ENCODE measurements at regions not wholly inside any gene's neighbourhood (a gene's known extent, or its start where the extent isn't known, plus 50 kb on each side); places are given as distances from the start of the nearest gene placed in this dataset.
"Not testable (repeated sequence)": the region's sequence is repeated elsewhere in the genome, so short reads cannot be mapped to it uniquely, and the experiment has no call there.

DNA sequence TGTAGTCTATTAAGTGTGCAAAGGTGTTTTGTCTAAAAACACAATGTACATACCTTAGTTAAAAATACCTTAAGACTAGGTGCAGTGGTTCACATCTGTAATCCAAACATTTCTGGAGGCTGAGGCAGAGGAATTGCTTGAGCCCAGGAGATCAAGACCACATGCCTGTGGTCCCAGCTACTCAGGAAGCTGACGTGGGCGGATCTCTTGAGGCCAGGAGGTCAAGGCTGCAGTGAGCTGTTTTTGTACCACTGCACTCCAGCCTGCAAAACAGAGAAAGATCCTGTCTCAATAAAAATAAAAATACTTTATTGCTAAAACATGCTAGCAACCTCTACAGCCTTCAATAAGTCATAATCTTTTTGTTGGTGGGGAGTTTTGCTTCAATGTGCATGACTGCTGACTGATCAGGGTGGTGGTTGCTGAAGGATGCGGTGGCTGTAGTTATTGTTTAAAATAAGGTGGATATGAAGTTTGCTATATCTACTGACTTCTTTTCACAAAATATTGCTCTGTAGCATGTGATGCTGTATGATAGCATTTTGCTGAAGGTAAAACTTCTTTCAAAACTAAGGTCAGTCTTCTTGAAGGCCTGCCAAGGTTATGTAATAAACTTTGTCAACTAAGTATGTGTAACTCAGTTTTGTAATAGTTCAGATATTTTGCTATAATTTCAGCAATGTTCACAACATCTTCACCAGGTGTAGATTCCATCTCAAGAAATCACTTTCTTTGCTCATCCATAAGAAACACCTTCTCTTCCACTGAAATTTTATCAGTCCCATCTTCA is 1238.0 kb upstream of the NRXN1 start:
- Histone ChIP-seq H3K27ac (no peak overlapping the region), H3K36me3 (ENCODE audit: insufficient read depth in 1 of 2, low read depth in 1 of 2) (no peaks in the 10 kb centered on the region), H3K27me3 (ENCODE audit: insufficient read depth in 3 of 3, low read length in 2 of 3) (no peaks in the 10 kb centered on the region), H3K4me3 (no peak overlapping the region), H3K4me1 (no peaks in the 10 kb centered on the region), H3K9me3 (no peaks in the 10 kb centered on the region)
- no peak for TF ChIP-seq CTCF (IDR thresholded peaks at IDR 0.05)
- WGBS, 3 donors = 66 to 71% (median 67%) methylated on average over 3 of the region's 3 CpGs
- intact Hi-C loops (cut with DNase I) = no loop called here
- DNase-seq (no peak), ATAC-seq (no peak)

- DNase-seq (no peak), ATAC-seq (no peak)
- WGBS, 3 donors = 62 to 85% (median 78%) methylated on average over 2 of the region's 2 CpGs
- intact Hi-C loops (cut with DNase I) = no loop called here
- Histone ChIP-seq H3K9me3 (no peaks in the 10 kb centered on the region), H3K27me3 (ENCODE audit: insufficient read depth in 3 of 3, low read length in 2 of 3) (no peaks in the 10 kb centered on the region), H3K4me1 (no peaks in the 10 kb centered on the region), H3K36me3 (ENCODE audit: insufficient read depth in 1 of 2, low read depth in 1 of 2) (no peaks in the 10 kb centered on the region), H3K4me3 (no peak overlapping the region), H3K27ac (no peak overlapping the region)
- TF ChIP-seq CTCF (IDR thresholded peaks at IDR 0.05) = no peak
These were observed 1233.0 kb upstream of the NRXN1 start for GRCh38 chr2:52264911-52265310.

- no peak for DNase-seq
- 75 to 86% (median 85%) methylated on average over 3 of the region's 3 CpGs for WGBS, 3 donors
- TF ChIP-seq CTCF (IDR thresholded peaks at IDR 0.05) = no peak
- no peaks in the 10 kb centered on the region for H3K36me3 ChIP-seq (ENCODE audit: insufficient read depth in 1 of 2, low read depth in 1 of 2)
- no peak for ATAC-seq
- no peak overlapping the region for H3K27ac ChIP-seq
- no peaks in the 10 kb centered on the region for H3K9me3 ChIP-seq
- H3K27me3 ChIP-seq (ENCODE audit: insufficient read depth in 3 of 3, low read length in 2 of 3) = no peaks in the 10 kb centered on the region
- no peak overlapping the region for H3K4me3 ChIP-seq
- intact Hi-C loops (cut with DNase I) = no loop called here
- H3K4me1 ChIP-seq = no peaks in the 10 kb centered on the region
These were observed 1232.6 kb upstream of the NRXN1 start for GRCh38 chr2:52264488-52264887.

DNA sequence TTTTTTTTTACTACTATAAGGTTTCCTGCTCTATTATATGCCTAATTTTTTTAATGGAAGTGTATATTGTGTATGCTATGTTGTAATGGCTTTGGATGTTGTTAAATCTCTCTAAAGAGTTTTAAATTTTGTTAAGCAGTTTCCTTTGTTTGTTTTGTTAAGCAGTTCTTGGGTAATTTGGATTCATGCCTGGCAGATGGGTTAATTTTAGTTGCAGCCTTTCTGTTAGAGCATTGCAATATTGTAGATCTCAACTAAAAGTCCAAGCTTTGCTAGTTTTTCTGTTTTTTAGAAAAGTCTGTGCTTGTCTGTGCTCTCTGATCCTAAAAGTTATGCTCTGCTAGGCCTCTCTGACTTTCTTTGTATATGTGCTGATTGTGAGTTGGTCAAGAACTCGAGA is 1229.0 kb upstream of the NRXN1 start:
- ATAC-seq (no peak), DNase-seq (no peak)
- 30 to 50% (median 47%) methylated on average over 1 of the region's 1 CpG for WGBS, 3 donors
- H3K27ac ChIP-seq = no peak overlapping the region
- H3K36me3 ChIP-seq (ENCODE audit: insufficient read depth in 1 of 2, low read depth in 1 of 2) = no peaks in the 10 kb centered on the region
- TF ChIP-seq CTCF (IDR thresholded peaks at IDR 0.05) = no peak
- intact Hi-C loops (cut with DNase I) = no loop called here
- H3K27me3 ChIP-seq (ENCODE audit: insufficient read depth in 3 of 3, low read length in 2 of 3) = no peaks in the 10 kb centered on the region
- H3K9me3 ChIP-seq = no peaks in the 10 kb centered on the region
- H3K4me3 ChIP-seq = no peak overlapping the region
- H3K4me1 ChIP-seq = no peaks in the 10 kb centered on the region

DNA sequence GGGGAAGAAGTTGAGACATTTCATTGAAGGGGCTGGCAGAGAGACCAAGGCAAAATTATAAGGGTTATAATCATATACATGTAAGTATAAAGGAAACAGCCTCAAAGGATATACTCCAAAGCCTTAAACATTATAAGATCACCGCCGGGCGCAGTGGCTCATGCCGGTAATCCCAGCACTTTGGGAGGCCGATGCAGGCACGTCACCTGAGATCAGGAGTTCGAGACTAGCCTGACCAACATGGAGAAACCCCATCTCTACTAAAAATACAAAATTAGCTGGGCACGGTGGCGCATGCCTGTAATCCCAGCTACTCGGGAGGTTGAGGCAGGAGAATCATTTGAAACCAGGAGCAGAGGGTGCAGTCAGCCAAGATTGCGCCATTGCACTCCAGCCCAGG is 1227.0 kb upstream of the NRXN1 start:
- intact Hi-C loops (cut with DNase I); H3K27me3 ChIP-seq (ENCODE audit: insufficient read depth in 3 of 3, low read length in 2 of 3); DNase-seq; ATAC-seq; H3K9me3 ChIP-seq; H3K4me3 ChIP-seq; H3K4me1 ChIP-seq; H3K27ac ChIP-seq; H3K36me3 ChIP-seq (ENCODE audit: insufficient read depth in 1 of 2, low read depth in 1 of 2): not testable (repeated sequence)
- WGBS, 3 donors = 89 to 93% (median 90%) methylated on average over 11 of the region's 11 CpGs

All from psoas muscle (tissue), 7 donors.